Colonic mucosa (tissue), 4 donors: ENCODE measurements at regions not wholly inside any gene's neighbourhood (a gene's known extent, or its start where the extent isn't known, plus 50 kb on each side); places are given as distances from the start of the nearest gene placed in this dataset.

ENCODE experiments used
- DNase-seq: peaks from one replicate; pipeline ENCODE4 v3.0.0-alpha.2; 2020
- H3K27ac ChIP-seq: fragments of 200-600 bp; one replicate; pipeline ENCODE4 v1.8.0; 2021
- H3K27me3 ChIP-seq: fragments of 200-600 bp; one replicate; pipeline ENCODE4 v1.8.0; 2021
- H3K36me3 ChIP-seq: fragments of 200-600 bp; one replicate; pipeline ENCODE4 v1.8.0; 2021
- H3K4me1 ChIP-seq: fragments of 200-600 bp; one replicate; pipeline ENCODE4 v1.8.0; 2021; ENCODE audit warnings: mild to moderate bottlenecking
- H3K4me3 ChIP-seq: fragments of 200-600 bp; one replicate; pipeline ENCODE4 v1.8.0; 2021
- H3K9ac ChIP-seq, 2 donors: one replicate each; pipeline ENCODE4 v1.7.0; 2013; ENCODE audit warnings: control low read depth in 2 of 2, low read depth in 2 of 2, low read length in 2 of 2
- H3K9me3 ChIP-seq: fragments of 200-600 bp; one replicate; pipeline ENCODE4 v1.8.0; 2021
- CTCF ChIP-seq: fragments of 200-600 bp; IDR thresholded peaks from one replicate; pipeline ENCODE4 v1.8.0; 2022; ENCODE audit warnings: antibody characterized with exemption, mild to moderate bottlenecking
- intact Hi-C: fragments of 100-400 bp; cut with DNase I; formaldehyde crosslinking; loops from one replicate; pipeline ENCODE4 v1.14.1; 2022
- donor health status: healthy.
- donor health status: DM: no; HTN: no; CAD: no.
- donor health status: DM: no; HTN: no; CAD: no.

GRCh38 chr10:128301051-128301450 lies 174.8 kb upstream of the MKI67 start:
- no peaks in the 10 kb centered on the region for H3K27me3 ChIP-seq
- no peaks in the 10 kb centered on the region for H3K9me3 ChIP-seq
- DNase-seq, result no peak
- H3K9ac ChIP-seq, result no peak overlapping the region
- no peak for TF ChIP-seq CTCF
- intact Hi-C loops, result no loop called here
- H3K36me3 ChIP-seq, result no peaks in the 10 kb centered on the region
- no peak overlapping the region for H3K27ac ChIP-seq
- no peaks in the 10 kb centered on the region for H3K4me1 ChIP-seq
- H3K4me3 ChIP-seq, result no peak overlapping the region

- Histone ChIP-seq H3K36me3 (no peaks in the 10 kb centered on the region), H3K4me1 (no peaks in the 10 kb centered on the region), H3K9me3 (no peaks in the 10 kb centered on the region), H3K4me3 (no peak overlapping the region), H3K27me3 (no peaks in the 10 kb centered on the region), H3K27ac (no peak overlapping the region), H3K9ac (no peak overlapping the region)
- no peak for TF ChIP-seq CTCF
- DNase-seq, result no peak
- intact Hi-C loops, result no loop called here
Measured at GRCh38 chr10:128302808-128303207, 176.6 kb upstream of the MKI67 start.

GRCh38 chr10:128304271-128304670 lies 178.0 kb upstream of the MKI67 start:
- Histone ChIP-seq H3K27me3 (no peaks in the 10 kb centered on the region), H3K4me3 (no peak overlapping the region), H3K9ac (no peak overlapping the region), H3K4me1 (no peaks in the 10 kb centered on the region), H3K9me3 (no peaks in the 10 kb centered on the region), H3K36me3 (no peaks in the 10 kb centered on the region), H3K27ac (no peak overlapping the region)
- intact Hi-C loops, result no loop called here
- no peak for DNase-seq
- TF ChIP-seq CTCF, result no peak

- DNase-seq, result no peak
- intact Hi-C loops, result no loop called here
- no peak overlapping the region for H3K4me3 ChIP-seq
Measured at GRCh38 chr10:128305601-128306345, 179.6 kb upstream of the MKI67 start.

GRCh38 chr10:128306535-128306934 lies 180.3 kb upstream of the MKI67 start:
- no peak for DNase-seq

More at GRCh38 chr10:128305601-128306345, 179.6 kb upstream of the MKI67 start:
- Histone ChIP-seq H3K27ac (no peak overlapping the region), H3K4me1 (no peaks in the 10 kb centered on the region), H3K9ac (no peak overlapping the region), H3K36me3 (no peaks in the 10 kb centered on the region), H3K27me3 (no peaks in the 10 kb centered on the region), H3K9me3 (no peaks in the 10 kb centered on the region)
- no peak for TF ChIP-seq CTCF

More at GRCh38 chr10:128306535-128306934, 180.3 kb upstream of the MKI67 start:
- H3K4me1 ChIP-seq, result no peaks in the 10 kb centered on the region
- H3K9me3 ChIP-seq, result no peaks in the 10 kb centered on the region
- TF ChIP-seq CTCF, result no peak
- H3K27ac ChIP-seq, result no peak overlapping the region
- H3K9ac ChIP-seq, result no peak overlapping the region
- intact Hi-C loops, result no loop called here
- H3K27me3 ChIP-seq, result no peaks in the 10 kb centered on the region
- no peaks in the 10 kb centered on the region for H3K36me3 ChIP-seq
- H3K4me3 ChIP-seq, result no peak overlapping the region
